KG1 (cell line): ENCODE measurements at regions not wholly inside any gene's neighbourhood (a gene's known extent, or its start where the extent isn't known, plus 50 kb on each side); places are given as distances from the start of the nearest gene placed in this dataset.

Experiments used
- DNase-seq: peaks from one replicate; lab custom pipeline; 2025; lab: John Stamatoyannopoulos, UW

DNA sequence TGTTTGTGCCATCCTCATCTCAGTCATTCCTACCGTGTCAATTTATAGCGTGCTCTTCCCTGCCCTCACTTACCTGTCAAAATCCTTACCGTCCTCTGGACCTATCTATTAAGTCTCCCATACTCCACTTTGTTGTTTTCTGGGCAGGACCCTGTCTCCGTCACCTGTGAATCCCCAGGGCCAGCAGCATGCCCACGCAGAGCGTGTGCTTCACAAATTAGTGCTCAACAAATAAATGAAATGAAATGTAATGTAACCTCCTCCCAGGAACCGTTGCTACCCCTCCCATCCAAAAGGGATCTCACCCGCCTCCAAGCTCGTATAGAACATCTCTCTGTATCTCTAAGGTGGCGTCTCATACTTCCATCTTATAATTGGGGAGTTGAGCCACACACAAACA, 589.9 kb upstream of the MGMT start:
- no peak for DNase-seq

DNA sequence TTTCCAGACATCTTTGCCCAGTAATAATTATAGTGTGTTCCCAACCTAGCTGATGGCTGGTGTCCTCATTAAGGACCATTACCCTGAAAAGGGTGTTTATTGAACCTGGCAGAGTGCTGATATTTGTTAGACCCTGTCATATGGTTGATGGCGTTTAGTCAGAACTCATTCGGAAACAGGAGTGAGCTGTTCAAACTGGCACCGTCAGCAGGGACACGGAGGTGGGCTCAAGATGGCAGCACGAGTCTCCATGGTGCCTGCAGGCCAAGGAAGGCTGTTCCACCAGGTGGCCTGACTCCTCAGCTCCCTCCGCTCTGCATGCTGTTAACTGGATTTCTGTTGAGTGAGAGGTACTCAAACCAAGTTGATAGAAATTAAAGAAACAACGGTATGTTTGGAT, 589.1 kb upstream of the MGMT start:
- DNase-seq, result no peak

- no peak for DNase-seq
Measured at GRCh38 chr10:128879030-128879429, 588.0 kb upstream of the MGMT start.

DNA sequence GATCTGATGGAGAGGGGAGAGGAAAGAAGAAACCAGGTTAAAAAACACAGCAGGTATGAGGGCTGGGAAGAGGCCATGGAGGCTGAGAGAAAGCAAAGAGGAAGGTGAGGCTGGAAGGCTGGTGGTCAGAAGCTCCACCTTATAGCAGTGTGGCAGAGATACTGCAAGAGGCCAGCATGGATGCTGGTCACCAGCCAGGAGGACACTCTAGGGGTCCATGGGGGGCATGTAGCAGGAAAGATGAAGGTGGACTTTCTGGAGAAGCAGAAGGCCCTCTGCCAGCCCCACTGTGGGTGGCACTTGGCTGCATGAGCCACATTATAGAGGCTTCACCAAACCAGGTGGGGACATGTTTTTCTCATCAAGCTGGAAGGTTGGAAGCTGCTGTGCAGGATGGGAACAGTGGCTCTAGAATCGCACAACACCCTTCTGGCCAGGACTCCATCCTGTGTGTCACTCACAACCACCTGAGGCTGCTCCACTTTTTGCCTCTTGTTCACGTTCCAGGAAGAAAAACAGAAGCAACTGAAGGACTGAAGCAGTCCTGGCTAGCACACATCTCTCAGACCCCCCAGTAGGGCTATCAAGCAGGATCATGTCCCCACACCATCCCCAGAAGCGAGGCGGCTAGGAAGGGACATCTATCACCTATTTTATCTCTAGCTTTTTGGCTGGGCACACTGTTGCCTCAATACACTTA, 587.5 kb upstream of the MGMT start:
- DNase-seq, result no peak

GRCh38 chr10:128880159-128880725, 586.8 kb upstream of the MGMT start:
- no peak for DNase-seq

GRCh38 chr10:128881086-128881485, 586.0 kb upstream of the MGMT start:
- DNase-seq, result no peak

DNA sequence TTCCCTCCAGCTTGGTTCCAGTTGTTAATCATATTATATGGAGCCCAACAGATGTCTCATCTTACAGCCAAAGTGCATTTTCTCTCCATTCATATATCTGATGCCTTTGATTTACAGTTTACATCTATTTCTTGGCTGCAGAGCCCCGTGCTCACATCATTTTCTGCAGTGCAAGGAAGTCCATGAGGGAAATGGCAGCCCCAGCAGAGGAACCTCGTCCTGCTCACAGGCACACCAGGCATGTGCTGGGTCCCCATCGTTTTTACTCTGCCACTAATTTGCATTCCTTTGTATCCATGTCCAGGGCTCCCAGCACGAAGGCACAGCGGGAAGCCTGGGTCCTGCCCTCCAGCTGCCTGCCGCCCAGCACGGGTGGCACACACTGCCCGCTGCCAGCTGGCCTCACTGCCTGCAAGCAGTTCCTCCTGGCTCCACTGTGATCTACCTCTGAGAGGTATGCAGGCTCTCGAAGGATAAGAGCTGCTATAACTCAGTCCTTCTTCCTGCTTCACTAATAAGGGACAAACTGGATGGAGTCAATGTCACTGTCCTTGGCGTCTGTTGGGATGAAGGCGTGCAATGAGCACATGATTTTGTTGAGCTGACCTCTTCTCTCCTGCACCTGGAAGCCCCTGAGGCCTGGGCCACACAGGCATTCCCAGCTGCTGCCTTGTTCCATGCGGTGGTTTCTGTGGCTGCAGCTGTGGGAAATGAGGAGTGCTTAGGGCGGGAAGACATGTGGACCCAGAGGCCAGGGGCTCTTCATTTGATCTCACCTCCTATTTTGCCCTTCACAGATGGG, 583.6 kb upstream of the MGMT start:
- DNase-seq, result no peak

DNA sequence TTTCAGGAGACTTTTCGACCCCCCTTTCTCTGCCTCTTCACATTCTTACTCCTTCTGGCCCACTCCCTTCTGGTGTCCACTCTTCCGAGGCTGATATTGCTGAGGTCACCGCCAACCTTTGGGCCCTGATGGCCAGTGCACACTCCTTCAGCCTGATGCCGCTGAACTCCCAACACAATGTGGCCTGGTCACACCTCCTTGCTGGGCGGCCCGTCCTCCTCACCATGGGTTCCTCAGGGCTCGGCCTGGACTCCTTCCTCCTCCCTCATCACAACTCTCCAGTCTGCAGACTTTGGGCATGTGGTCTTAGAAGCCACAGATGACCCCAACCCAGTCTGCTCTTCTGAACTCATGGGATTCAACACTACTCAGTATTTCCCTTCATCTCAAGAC, 583.0 kb upstream of the MGMT start:
- DNase-seq, result no peak

DNA sequence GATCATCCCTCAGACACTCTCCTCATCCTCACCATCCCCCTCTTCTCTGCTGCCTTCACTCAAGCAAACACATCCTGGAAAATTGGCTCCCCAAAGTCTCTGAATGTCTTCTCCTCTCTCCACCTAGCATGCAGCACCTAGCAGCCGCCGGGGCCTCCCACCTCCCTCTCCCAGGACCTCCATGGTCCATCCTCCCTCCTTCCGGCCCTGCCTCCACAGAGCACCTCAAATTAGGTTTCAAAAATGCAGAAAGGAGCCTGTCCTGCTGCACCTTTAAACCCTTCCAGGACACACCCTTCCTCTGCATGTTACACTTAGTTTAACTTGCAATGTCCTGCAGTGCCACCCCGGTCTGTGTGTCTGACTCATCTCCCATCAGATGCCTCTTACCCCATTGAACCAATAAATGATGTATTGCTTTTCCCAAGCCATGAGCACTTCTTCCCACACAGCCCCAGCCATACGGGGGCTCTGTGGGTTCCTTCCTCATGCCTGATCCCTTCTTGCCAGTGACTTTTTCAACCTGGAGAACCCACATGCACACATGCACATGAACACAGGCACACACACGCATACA, 582.5 kb upstream of the MGMT start:
- no peak for DNase-seq

DNA sequence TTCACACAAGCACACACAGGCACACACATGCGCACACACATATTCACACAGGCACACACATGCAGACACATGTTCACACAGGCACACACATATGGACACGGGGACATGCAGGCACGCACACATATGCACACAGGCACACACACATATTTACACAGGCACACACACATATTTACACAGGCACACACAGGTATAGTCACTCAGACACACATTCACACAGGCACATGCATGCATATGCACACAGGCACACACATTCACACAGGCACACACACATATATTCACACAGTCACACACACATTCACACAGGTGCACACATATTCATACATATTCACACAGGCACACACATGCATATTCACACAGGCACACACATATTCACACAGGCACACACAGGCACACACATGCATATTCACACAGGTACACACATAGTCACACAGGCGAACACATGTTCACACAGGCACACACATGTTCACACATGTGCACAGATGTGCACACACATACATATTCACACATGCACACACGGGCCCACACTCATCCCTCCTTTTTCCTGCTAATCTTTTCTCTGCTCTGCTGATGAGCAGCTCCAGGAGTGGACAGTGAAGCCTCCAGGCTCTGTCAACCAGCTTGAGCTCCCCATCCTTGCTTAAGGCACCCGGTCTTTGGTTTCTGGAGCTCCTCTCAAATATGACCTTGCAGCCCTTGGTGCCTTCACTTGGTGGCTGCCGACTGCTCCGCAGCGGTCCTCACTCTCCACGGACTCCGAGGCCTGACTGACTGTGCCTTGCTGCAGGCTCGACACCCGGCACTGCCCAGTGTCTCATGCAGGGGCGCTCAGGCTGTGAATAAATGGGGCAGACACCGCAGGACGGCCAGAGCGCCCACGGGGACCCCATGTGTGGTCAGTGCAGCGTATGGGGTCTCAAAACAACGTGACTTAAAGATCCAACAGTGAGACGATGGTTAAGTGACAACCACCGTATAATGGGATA, 581.2 kb upstream of the MGMT start:
- DNase-seq, result no peak

DNA sequence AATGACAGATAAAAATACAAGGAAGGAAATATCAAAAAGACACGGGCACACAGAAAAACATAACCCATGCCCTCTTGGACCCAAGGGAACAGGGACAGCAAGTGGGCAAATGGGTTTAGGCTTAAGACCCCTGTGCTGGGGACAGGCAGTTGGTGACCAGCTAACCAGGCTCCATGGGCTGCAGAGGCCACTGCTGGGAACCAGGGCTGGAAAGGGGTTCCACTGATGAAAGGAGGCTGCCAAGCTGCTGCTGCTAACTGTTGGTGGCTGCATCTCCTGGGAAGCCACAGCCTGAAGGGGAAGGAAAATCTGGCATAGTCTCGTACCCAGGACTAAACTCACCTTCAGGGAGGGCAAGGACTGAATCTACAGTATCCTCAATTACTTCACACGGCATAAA, 579.2 kb upstream of the MGMT start:
- no peak for DNase-seq

DNA sequence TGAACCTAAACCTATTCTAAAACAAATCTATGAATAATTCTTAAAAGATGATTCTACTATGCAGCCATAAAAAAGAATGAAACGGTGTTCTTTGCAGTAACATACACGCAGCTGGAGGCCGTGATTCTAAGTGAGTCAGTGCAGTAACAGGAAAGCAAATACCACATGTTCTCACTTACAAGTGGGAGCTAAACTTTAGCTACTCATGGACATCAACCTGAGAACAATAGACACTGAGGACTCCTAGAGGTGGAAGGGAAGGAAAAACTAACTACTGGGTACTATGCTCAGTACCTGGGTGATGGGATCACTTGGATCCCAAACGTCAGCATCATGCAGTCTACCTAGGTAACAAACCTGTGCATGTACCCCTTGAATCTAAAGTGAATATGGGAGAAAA, 575.0 kb upstream of the MGMT start:
- DNase-seq, result no peak

GRCh38 chr10:128894641-128895040, 572.4 kb upstream of the MGMT start:
- no peak for DNase-seq

DNA sequence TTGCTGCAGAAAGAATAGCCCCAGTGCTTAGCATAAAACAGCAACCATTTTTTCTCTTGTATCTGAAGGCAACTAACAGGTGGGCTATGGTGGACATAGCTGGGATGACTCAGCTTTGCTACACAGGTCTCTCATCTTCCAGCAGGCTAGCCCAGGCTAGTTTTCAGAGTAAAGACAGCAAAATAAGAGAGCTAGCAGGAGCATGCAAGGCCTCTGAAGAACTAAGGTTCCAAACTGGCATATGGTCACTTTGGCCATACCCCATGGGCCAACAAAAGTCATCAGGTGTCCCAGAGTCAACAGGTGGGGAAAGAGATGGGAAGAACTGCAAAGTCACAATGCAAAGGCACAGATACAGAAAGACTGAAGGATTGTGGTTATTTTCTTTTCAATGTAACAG, 571.6 kb upstream of the MGMT start:
- DNase-seq, result no peak

DNA sequence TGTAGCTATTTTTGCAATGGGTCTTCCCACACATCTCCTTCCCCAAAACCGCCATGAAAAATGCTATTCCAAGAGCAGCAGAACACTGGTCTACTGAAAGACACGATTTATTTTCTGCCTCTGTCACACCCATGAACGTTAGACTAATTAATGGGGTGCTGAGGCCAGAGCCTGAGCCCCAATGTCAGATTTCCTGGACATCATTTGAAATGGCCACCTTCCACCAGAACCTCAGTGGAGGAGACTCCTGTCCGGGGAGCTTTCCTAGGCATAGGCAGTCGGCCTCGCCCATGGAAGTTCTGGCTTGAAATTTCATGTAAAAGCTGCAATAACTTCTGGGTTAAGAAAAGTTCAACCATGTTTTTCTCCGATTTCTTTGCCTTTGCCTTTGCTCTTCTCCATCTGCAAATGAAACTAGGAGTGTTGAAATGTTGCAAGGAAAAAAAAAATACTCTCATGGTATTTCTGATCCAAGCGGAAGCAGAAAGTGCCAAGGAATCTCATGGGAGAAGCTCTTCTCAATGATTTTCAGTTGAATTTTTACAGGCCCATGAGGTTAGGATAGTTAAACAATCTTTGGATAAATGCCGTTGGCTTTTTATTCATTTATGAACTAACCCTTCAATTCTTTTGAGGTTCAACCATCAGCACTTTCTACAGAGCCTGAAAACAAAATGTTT, 570.8 kb upstream of the MGMT start:
- no peak for DNase-seq

GRCh38 chr10:128896963-128897362, 570.1 kb upstream of the MGMT start:
- DNase-seq, result no peak

GRCh38 chr10:128897401-128898129, 569.5 kb upstream of the MGMT start:
- no peak for DNase-seq

DNA sequence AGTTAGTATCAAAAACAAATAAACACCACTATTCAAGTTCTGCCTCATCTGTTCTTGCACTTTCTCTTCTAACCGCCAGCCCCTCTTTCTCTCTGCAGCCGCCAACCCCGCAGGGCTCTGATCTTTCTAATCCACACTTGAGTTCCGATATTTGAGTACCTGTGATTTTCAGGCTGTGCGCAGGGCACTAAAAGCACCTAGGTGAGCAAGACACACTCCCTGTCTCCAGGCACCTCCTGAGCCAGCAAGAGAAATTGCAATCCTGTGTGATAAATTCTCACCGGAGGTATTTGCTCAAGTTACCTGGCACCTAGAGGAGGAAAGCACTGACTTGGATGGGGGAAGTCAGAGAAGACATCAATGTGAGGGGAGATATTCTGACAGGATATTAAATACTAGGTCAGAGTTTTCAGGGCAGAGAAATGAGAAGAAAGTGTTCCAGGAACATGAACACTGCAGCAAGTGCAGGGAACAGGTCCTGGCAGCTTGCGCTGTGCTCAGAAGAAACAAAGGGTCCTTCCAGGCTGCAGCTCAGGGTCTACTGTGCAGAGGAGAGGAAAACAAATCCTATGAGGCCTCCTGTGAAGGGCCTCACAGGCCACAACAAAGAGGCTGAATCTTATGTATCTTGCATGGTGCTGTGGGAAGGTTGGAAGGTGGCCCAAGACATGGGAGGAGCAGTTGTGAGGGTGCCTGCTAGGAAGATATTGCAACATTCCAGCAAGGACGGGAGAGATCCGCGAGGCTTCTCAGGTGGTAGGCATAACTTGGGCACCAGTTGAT, 568.7 kb upstream of the MGMT start:
- no peak for DNase-seq

- no peak for DNase-seq
Measured at GRCh38 chr10:128898916-128899195, 568.2 kb upstream of the MGMT start.

GRCh38 chr10:128900456-128900855, 566.6 kb upstream of the MGMT start:
- DNase-seq, result no peak
